ENCODE measurements at regions not wholly inside any gene's neighbourhood (a gene's known extent, or its start where the extent isn't known, plus 50 kb on each side); places are given as distances from the start of the nearest gene placed in this dataset.

- no peak for TF ChIP-seq CTCF (conservative IDR thresholded peaks at IDR 0.05; ENCODE audit: low read depth, low read length)
- TF ChIP-seq EZH2phosphoT487 (IDR thresholded peaks at IDR 0.05; ENCODE audit: borderline replicate concordance, low read length), result no peak
- TF ChIP-seq EZH2 (IDR thresholded peaks at IDR 0.05; ENCODE audit: low read length, unreplicated experiment), result no peak
Observed at GRCh38 chr6:81854474-81854873, 102.0 kb upstream of the TENT5A start.
